Non-pigmented ciliary epithelial cell (primary cell): ENCODE measurements at regions not wholly inside any gene's neighbourhood (a gene's known extent, or its start where the extent isn't known, plus 50 kb on each side); places are given as distances from the start of the nearest gene placed in this dataset.
"Not testable (repeated sequence)": the region's sequence is repeated elsewhere in the genome, so short reads cannot be mapped to it uniquely, and the experiment has no call there.

Experiments used
- DNase-seq: peaks from one replicate; pipeline ENCODE4 v3.0.0-alpha.2; 2010; ENCODE audit warnings: low read depth

- no peak for DNase-seq
Observed at GRCh38 chr5:77869116-77869798, 93.1 kb upstream of the TBCA start.

DNA sequence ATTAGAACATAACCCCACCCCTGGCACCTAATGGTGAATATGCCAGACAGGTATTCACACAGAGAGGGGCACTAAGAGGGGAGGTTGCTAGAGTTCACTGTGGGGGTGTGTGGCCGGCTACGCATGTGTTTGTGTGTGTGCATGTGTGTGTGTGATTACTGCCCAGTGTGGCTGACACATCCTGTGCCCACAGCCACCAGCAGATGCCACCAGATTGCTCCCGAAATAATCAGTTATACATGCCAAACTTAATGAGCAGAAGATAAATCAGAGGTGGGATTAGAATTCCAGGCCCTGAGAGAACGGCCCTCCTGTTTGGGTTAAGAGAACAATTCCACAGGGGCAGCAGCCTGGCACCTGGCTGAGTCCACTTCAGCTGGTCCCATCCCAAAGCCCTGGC is 91.8 kb upstream of the TBCA start:
- no peak for DNase-seq

DNA sequence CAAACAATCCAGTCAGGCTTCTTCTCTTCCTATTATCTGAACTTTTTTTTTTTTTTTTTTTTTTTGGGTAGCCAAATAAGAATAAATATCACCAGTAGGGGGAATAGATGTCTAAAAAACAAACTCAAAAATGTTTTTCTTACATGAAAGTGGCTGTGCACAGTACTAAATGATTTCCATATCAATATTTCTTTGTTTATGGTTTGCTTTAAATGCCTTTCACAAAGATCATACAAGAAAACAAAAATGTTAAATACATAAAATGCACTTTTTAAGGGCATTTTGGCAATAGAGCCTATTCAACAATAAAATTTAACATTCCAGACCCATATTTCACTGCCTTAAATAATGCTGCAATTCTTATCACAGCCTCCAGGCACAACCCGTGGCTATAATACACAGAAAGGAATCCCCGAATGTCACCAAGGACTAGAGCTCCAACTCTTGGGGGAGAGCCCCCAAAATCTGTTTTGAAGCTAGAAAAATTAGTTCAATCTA is 91.1 kb upstream of the TBCA start:
- no peak for DNase-seq

- no peak for DNase-seq
Observed at GRCh38 chr5:77866198-77866597, 90.1 kb upstream of the TBCA start.

GRCh38 chr5:77864997-77865396 is 88.9 kb upstream of the TBCA start:
- DNase-seq, result no peak

GRCh38 chr5:77863181-77863580 is 87.0 kb upstream of the TBCA start:
- DNase-seq, result no peak

GRCh38 chr5:77861576-77861975 is 85.4 kb upstream of the TBCA start:
- DNase-seq, result no peak

DNA sequence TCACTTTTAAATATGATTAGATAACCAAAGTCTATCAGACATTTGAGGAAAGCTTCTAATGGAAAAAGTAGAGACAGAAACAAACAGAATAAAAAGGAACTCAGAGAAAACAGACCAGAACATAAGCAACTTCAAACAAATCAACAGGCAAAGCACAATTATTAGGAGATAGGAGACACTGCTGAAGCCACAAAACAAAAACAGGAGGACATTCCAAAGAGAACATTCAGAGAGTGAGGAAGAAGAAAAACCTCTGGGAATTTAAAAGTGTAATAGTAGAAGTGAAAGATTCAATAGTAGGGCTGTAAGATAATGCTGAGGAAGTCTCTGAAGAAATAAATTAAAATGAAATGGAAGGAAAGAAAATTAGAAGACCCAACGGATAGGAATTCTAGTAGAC is 83.2 kb upstream of the TBCA start:
- no peak for DNase-seq

DNA sequence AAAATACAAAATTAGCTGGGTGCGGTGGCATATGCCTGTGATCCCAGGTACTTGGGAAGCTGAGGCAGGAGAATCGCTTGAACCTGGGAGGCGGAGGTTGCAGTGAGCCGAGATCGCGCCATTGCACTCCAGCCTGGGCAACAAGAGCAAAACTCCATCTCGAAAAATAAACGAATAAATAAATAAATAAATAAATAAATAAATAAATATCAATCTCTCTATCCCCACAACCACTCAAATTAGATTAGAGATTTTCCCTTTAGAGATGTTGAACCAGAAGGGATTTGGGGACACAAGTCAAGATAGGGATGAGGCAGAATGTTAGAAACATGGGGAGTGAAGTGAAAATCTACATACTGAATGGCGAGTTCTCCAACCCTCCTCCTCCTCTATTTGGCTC is 82.5 kb upstream of the TBCA start:
- not testable (repeated sequence) for DNase-seq

DNA sequence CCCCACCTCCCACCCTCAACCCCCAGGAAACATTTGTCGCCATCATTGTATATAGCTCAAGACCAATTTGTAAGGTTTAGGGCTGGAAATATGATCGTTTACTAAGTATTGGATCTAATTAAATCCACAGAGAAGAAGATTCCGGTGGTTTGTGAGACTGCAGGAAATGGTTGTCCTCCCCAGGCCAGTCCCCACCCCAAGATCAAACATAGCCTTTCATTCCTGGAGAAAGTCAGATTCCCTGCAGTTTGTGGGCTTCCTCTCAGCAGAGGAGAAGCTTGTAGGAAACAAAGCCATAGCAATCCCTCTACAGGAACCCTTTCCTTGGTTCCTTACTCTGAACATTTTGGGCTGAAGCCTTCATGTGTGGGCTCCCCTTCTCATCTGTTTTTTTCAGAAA is 79.2 kb upstream of the TBCA start:
- no peak for DNase-seq

- no peak for DNase-seq
Observed at GRCh38 chr5:77853353-77853907, 77.3 kb upstream of the TBCA start.

DNA sequence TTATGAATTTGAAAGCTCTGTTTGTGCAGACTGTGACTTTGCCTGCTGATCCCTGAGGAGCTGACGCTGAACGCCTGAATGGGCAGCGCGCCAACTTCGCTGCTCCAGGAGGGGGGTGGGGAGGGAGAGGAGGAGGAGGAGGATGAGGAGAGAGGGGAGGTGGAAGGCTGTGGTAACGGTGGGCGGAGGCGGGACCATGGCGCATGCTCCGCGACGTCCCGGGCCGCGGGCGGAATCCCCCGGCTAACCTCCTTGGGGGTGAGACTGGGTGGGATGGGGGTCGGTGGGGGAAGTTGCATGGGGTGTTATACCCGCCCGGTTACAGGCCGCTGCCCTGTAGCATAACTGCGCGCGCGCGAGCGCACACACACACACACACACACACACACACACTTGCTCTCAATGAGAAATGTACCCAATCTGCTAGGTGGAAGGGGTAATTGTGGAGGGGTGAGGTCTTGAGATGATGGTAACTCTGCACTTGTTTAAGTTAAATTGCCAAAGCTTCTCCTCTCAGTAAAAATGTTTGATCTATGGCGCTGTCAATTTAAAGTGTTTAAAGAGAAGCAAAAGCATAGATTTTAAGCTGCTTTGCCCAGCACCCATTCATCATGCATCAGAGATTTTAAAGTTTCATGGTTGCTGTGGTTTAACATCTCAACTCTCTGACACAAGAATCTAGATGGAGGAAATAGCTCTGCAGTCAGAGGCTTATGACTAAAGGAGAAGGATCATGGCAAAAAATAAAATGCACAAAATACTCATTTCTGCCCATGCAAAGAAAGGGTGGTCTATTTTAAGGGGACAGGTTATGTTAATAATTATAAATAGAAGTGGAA is 76.6 kb upstream of the TBCA start:
- DNase-seq, result peak; percentile 55

DNA sequence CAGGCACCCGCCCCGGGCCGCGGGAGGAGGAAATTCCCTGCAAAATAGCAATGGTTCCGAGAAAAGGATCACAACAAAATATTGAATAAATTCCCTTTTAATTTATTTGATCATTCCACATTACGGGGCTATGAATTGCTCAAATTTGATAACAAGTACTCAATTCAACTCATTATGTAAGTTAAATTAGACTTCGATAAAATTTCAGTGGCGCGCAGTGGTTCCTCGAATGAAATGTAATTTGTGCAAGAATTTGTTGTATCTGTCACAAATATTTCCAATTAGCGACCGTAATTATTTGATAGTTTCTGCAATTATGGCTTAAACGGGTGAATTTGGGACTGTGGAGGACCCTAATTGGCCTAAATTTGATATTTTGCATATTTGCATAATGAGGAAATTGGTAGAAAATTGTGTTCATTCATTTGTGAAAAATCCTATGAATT is 76.0 kb upstream of the TBCA start:
- DNase-seq, result no peak

- no peak for DNase-seq
Observed at GRCh38 chr5:77851176-77852067, 75.3 kb upstream of the TBCA start.

DNA sequence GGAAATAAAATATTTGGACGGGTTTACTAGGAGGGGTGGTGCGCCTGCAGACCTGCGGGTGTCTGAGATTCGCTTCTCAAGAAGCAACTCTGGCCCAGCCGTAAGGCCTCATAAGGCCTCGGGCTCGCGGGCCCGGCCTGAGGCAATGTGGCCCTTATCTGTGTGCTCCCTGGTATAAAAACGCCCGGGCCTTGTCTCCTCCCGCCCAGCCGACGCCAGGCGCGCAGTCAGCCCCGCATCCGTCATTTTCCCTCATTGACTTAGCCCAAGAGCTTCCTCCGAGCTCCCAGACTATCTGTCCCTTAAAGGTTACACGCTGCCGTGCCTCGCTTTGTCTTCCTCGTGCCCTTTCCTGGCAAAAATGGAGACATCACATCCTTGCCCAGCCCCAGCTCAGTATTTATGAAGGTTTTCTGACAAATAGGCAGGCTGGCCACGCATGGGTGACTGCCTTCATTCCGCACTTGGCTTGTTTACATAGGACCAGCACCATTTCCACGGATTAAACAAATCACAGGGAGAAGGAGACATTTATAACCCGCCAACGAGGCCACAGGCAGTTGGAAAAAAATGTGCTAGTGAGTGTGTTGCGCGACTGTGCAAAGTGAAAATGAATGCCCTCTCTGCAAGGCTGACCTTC is 74.5 kb upstream of the TBCA start:
- no peak for DNase-seq

DNA sequence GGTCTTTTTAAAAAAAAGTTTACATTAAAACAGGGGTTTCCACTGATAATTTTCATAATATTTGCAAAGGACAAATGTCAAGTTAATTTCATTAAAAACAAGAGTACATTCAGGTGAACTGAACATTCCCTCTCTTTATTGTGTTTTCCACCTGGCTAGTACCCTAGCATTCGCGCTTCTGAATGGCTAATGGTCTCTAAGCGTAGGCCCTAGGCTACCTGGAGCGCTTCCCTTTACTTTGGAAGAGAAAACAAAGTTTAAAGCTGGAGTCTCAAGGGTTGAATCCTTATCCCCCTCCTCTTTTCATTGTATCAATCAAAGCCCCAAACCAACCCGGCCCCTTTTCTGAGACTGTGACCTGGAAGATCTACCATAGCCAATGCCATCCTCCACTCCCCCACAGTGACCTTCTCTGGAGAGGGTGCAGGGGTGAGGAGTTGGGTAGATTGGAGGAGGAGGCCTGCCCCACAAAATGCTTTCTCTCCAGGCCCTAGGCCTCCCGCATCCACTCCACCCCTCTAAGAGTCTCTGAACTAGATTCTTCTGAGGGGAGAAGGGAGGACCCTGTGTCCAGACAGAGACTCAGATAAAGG is 73.3 kb upstream of the TBCA start:
- no peak for DNase-seq

- DNase-seq, result no peak
Observed at GRCh38 chr5:77847814-77848290, 71.7 kb upstream of the TBCA start.

GRCh38 chr5:77847129-77847460 is 71.0 kb upstream of the TBCA start:
- DNase-seq, result no peak

GRCh38 chr5:77846422-77847128 is 70.4 kb upstream of the TBCA start:
- DNase-seq, result no peak

DNA sequence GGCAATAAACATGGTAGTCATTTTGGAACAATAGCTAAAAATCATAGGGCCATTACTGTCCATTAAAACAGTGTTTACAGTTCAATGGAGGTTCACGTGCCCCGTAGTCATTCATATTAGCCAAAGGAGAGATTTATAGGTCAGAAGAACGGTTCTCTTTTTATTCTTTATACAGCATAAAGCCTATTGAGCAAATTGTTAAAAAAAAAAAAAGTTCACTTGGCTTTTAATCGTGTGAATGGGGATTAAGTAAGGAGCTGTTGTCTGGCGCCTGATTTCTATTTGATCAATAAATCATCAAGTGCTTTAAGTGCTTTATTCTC is 69.1 kb upstream of the TBCA start:
- no peak for DNase-seq
